ACHN (cell line): ENCODE measurements at regions not wholly inside any gene's neighbourhood (a gene's known extent, or its start where the extent isn't known, plus 50 kb on each side); places are given as distances from the start of the nearest gene placed in this dataset.

Experiments
- DNase-seq: peaks from one replicate; pipeline ENCODE4 v3.0.0-alpha.2; 2015
- in situ Hi-C: cut with HindIII; loops from 2 replicates; pipeline ENCODE4 v1.10.0; 2017; ENCODE audit warnings: low sequenced_read_pairs, low pct_ligation_motif_present, low pct_unique_long_range_greater_than_20kb

DNA sequence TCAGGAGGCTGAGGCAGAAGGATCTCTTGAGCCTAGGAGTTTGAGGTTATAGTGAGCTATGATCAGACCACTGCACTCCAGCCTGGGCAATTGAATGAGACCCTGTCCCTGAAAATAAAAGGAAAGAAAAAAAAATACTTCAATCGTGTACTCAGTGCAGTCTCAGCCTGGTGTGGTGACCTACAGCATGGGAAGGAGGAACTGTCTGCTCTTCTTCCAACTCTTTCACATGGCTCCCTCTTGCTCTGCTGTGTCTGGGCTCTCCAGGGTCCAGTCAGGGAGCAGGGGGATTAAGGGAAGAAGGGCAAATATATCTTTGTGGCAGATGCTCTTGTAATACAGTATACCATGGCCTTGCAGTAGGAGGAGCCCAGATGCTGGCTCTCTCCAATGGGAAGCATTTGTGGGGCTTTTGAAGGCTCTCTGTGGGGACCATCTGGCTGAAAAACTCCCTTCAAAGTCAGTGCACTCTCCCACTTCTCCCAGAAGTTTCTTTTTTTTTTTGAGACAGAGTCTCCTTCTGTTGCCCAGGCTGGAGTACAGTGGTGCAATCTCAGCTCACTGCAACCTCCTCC, 76.6 kb upstream of the TMPO start:
- no peak for DNase-seq
- in situ Hi-C loops = no loop called here

DNA sequence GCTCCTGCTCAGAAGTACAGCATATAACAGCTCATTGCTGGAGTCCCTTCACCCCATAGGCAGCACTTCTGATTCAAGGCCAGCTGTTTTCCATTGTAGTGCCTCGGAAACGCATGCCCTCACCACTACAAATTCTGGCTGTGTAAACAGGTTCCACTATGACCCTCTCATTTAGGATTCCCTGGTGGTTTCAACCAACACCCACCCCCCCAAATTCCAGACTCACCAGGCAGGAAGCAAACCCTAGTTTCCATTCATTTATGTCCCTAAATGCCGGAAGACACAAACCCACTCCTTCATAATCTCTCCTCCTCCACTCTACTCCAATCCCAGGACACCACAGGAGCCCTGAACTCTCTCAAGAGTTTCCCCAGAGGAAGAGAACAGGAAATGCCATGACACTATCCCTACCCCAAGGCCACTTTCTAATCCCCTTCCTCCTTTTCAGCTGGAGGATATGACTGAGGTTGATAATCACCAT, 75.9 kb upstream of the TMPO start:
- no peak for DNase-seq
- in situ Hi-C loops = no loop called here

DNA sequence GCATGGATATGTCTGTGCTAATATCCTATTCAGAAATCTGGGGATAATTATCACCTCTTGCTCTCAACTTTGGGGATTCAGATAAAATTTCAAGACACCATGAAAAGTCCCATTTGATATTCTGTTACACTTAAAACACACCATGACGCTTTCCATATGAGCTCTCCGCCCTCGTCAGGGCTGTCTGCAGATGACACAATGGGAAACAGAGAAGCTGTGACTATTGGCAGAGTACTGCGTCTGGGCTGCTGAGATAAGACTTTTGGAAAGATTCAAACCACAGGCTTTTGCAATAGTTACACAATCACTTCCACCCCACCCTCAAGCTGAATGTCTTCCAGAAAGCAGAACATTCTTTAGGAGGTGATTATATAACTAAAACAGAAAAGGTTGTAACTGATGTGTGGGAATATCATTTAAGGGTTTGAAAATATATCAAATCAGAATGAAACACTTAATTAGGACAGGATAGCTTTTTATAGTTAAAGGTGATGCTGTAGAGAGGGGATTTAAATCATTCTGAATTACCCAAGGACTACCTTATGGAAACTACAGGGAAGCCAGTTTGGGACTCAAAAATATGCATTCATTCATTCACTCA, 75.3 kb upstream of the TMPO start:
- no peak for DNase-seq
- in situ Hi-C loops = no loop called here

DNA sequence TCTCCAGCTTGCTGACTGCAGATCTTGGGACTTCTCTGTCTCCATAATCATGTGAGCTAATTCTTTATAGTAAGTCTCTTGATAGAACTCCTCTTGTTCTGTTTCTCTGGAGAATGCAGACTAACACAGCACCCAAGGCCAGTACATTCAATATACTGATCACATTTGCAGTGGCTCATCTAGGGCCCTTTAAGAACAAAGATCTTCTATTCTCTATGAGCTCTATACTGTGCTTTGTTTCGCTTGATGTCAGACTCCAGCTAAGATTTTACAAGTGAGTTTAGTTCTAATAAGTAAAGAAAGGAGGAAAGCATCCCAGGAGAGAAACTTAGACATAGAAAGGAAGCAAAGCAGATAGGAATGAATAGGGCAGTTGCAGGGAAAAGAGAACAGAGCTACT, 69.3 kb upstream of the TMPO start:
- DNase-seq = no peak
- in situ Hi-C loops = no loop called here

DNA sequence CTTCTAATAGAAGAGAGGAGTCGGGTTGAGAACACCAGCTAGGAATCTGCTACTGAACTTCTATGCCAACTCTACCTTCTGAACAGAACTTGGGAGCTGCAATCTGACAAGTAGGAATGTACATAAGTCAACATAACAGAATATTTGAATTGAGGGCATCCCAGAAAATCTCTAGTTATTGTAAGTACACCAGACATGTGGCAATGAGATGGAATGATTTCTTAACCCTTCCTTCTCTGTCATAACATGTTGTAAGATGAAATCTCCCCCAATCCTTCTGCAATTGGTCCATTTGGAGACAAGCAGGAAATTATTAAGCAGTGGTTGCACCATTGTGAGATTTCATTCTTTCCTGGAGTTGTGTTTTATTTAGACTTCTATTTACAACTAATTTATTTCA, 68.7 kb upstream of the TMPO start:
- in situ Hi-C loops = no loop called here
- no peak for DNase-seq

DNA sequence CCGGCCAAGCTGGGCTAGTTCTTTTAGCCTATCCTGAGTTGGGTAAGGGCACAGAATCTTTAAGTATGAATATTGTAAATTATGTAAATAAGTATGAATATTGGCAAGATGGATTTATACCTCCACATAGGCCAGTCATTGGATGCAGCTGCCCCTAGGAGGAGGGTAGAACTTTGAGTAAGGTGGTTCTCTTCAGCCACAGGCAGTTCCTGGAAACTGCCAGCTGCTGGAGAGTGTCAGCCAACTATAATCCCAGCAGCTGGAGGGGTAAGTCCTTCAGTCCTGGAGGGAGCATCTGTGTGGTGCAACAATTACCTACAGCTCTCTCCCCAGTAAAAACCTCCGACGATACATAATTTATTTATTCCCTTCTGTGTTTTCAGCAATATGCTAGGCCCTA, 65.8 kb upstream of the TMPO start:
- DNase-seq = no peak
- in situ Hi-C loops = no loop called here

DNA sequence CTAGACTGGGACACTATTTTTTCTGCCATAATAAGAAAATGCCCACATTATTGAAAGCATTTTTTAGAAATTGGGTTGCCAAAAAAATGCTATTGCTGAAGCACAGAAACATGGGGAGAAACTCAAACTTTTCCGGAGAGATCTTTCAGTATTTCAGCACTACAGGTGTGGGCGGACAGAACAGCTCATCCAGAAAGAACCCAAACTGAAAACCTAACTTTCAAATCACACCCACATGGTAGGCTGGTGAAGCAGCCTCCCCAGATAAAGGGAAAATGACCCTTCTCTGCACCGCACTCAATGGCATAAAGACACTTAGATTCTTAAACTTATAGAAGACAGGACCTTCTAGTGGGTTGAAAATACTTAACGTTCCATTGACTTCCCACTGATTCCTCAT, 62.3 kb upstream of the TMPO start:
- in situ Hi-C loops = no loop called here

DNA sequence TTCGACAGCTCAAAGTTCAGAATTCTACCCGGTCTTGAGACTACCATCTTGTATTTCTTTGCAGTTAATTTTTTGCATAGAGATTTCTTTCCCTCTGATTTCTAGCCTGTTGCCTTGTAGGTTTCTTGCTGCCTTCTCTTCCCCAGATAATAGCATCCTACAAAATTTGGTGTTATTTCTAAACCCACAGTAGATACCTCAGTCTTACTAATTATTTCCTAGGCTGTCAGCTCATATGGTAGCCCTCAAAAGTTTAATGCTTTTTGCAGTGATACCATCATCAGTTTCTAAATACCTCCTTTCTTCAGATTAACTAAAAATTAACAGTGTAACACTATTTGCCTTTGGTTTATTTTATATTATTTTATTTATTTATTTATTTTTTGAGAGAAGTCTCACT, 61.9 kb upstream of the TMPO start:
- no peak for DNase-seq
- in situ Hi-C loops = no loop called here

More for the DNA sequence above, 62.3 kb upstream of the TMPO start:
- no peak for DNase-seq

DNA sequence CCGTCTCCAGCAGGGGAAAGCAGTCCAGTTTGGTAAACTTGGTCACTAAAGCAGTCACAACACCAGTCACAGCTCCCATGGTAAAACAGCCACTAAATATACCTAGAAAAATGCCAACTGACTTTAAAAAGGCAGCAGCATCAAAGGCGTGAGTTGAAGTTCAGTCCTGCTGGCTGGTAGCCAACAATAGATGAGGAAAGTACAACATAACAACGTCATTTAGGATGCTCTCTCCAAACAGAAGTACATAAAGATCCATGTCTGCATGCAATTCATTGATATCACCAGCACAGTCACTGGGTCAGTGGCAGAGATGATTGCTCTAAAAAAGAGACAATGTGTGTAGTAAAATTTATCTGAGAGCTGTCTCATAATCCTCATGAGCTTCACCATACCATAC, 59.3 kb upstream of the TMPO start:
- no peak for DNase-seq
- in situ Hi-C loops = no loop called here

DNA sequence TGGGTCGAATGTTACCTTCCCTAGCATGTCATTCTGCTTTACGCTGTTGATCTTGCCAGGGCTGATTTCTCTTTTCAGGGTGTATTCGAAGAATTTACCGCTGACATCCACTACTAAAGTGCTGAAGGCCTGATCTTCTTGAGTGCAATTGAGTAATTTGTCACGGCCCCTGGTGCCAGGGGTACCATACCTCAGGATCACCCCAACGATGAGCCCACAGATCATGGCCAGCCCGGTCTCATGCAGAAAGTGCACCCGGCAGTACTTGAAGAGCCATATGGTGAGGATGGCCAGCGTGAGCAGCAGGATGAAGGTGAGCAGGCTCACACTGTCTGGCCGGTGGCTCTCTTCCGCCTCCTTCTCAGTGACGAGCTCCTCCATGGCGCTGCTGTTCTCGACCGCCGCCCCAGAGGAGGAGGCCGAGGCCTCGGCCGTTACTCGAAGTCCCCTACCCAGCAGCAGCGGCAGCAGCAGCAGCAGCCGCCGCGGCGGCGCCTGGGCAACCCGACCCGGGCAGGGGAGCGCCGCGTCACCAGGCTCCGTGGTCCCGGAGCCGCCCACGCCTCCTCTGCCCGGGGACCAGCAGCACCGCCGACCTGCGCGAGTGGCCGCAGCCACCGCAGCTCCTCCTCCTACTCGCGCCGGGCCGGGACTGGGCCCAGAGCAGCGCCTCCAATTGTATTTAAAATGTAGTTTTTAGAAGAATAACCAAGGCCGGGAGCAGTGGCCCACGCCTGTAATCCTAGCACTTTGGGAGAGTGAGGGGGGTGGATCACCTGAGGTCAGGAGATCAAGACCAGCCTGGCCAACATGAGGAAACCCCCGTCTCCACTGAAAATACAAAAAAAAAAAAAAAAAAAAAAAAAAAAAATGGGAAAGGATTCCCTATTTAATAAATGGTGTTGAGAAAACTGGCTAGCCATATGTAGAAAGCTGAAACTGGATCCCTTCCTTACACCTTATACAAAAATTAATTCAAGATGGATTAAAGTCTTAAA, 58.5 kb upstream of the TMPO start:
- DNase-seq = peak; percentile 69
- in situ Hi-C loops = no loop called here

DNA sequence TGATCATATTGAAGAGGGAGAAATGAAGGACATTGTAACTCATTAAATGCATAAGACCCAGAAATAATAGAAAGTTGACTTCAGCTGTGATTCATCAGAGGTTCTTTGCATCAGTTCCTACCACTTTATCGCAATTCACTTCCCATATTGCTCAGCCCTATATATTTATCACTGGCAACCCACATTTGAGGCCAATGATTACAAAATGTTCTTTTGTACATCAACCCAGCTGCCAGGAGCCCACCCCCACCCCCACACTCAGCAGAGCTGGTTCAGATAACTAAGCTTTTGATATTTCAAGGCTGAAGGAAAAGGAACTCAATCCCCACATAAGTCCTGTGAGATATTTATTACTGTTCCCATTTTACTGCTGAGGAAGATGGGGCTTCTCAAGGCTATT, 51.2 kb upstream of the TMPO start:
- in situ Hi-C loops = no loop called here
- no peak for DNase-seq

DNA sequence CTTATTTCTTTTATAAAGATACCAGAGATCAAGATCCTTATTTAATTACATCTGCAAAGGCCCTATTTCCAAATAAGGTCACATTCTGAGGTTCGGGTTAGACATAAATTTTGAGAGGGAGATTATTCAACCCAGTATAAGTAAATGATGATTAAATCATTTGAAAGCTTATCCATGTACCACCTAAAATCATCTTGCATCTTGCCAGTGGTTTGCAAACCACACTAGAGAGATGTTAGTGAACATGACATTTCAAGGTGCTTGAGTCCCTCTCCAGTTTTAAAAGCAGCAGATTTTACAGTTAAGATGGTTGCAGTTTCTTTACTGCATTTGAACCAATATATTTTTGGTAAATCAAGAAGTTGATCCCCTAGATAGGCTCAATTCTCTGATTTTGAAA, 49.9 kb upstream of the TMPO start:
- in situ Hi-C loops = no loop called here
- DNase-seq = no peak
